Astrocyte (in vitro differentiated cells and primary cell): ENCODE measurements at regions not wholly inside any gene's neighbourhood (a gene's known extent, or its start where the extent isn't known, plus 50 kb on each side); places are given as distances from the start of the nearest gene placed in this dataset.

Experiments used
- DNase-seq: peaks from one replicate; pipeline ENCODE4 v3.0.0-alpha.2; 2010; ENCODE audit warnings: low read depth
- FAIRE-seq: peaks from 2 replicates; lab custom pipeline; 2011; peaks lifted over from hg19 to GRCh38; lab: Jason Lieb, UNC
- H2AFZ ChIP-seq: 2 replicates; pipeline ENCODE4 v1.6.0; 2012; ENCODE audit warnings: low read depth, low read length, inconsistent platforms
- H3K27ac ChIP-seq: 2 replicates; pipeline ENCODE4 v1.5.1; 2011; ENCODE audit warnings: low read depth, low read length, inconsistent platforms
- H3K27me3 ChIP-seq: 2 replicates; pipeline ENCODE4 v1.6.0; 2011; ENCODE audit warnings: low read length, inconsistent platforms; ENCODE audit not compliant: insufficient read depth
- H3K36me3 ChIP-seq: 2 replicates; pipeline ENCODE4 v1.5.1; 2011; ENCODE audit warnings: low read length, inconsistent platforms; ENCODE audit not compliant: insufficient read depth
- H3K4me1 ChIP-seq: 2 replicates; pipeline ENCODE4 v1.5.1; 2011; ENCODE audit warnings: low read length, inconsistent platforms; ENCODE audit not compliant: insufficient read depth
- H3K4me2 ChIP-seq: 2 replicates; pipeline ENCODE4 v1.6.0; 2012; ENCODE audit warnings: low read length, inconsistent platforms
- H3K4me3 ChIP-seq: 2 replicates; pipeline ENCODE4 v1.5.1; 2011; ENCODE audit warnings: low read depth, mild to moderate bottlenecking, low read length, inconsistent platforms; ENCODE audit not compliant: insufficient read depth
- H3K79me2 ChIP-seq: 2 replicates; pipeline ENCODE4 v1.6.0; 2012; ENCODE audit warnings: mild to moderate bottlenecking, low read length, inconsistent platforms; ENCODE audit not compliant: insufficient read depth
- H3K9ac ChIP-seq: 2 replicates; pipeline ENCODE4 v1.6.0; 2012; ENCODE audit warnings: mild to moderate bottlenecking, low read length, inconsistent platforms
- H3K9me3 ChIP-seq: 2 replicates; pipeline ENCODE4 v1.5.1; 2012; ENCODE audit warnings: low read depth, mild to moderate bottlenecking, low read length, inconsistent platforms; ENCODE audit not compliant: insufficient read depth
- H4K20me1 ChIP-seq: 2 replicates; pipeline ENCODE4 v1.6.0; 2012; ENCODE audit warnings: low read length, inconsistent platforms; ENCODE audit not compliant: insufficient read depth
- H3K27ac Mint-ChIP-seq: one replicate; pipeline ENCODE4 v1.8.0; 2021; ENCODE audit warnings: mild to moderate bottlenecking, mixed read lengths; ENCODE audit not compliant: unreplicated experiment
- H3K27me3 Mint-ChIP-seq: one replicate; pipeline ENCODE4 v1.8.0; 2021; ENCODE audit warnings: low read depth, mixed read lengths; ENCODE audit not compliant: unreplicated experiment
- H3K36me3 Mint-ChIP-seq: one replicate; pipeline ENCODE4 v1.8.0; 2021; ENCODE audit warnings: low read depth, mixed read lengths; ENCODE audit not compliant: unreplicated experiment
- H3K4me1 Mint-ChIP-seq: one replicate; pipeline ENCODE4 v1.8.0; 2021; ENCODE audit warnings: low read depth, mixed read lengths; ENCODE audit not compliant: unreplicated experiment
- H3K4me3 Mint-ChIP-seq: one replicate; pipeline ENCODE4 v1.8.0; 2021; ENCODE audit warnings: mild to moderate bottlenecking, moderate library complexity, mixed read lengths; ENCODE audit not compliant: unreplicated experiment
- H3K9me3 Mint-ChIP-seq: one replicate; pipeline ENCODE4 v1.8.0; 2021; ENCODE audit warnings: mild to moderate bottlenecking, mixed read lengths; ENCODE audit not compliant: unreplicated experiment
- CTCF ChIP-seq: IDR thresholded peaks from 2 replicates; pipeline ENCODE4 v1.5.1; 2011; ENCODE audit warnings: low read depth, mild to moderate bottlenecking, inconsistent platforms, low read length, moderate library complexity; ENCODE audit not compliant: insufficient read depth
- EZH2 ChIP-seq: IDR thresholded peaks from 2 replicates; pipeline ENCODE4 v1.6.1; 2012; ENCODE audit warnings: mild to moderate bottlenecking, low read length, inconsistent platforms; ENCODE audit not compliant: insufficient read depth

- no peaks in the 10 kb centered on the region for H3K36me3 Mint-ChIP-seq
- H2AFZ ChIP-seq, result no peak overlapping the region
- H3K9me3 ChIP-seq, result no peaks in the 10 kb centered on the region
- no peaks in the 10 kb centered on the region for H3K4me1 ChIP-seq
- no peak overlapping the region for H3K27ac Mint-ChIP-seq
- H3K79me2 ChIP-seq, result no peaks in the 10 kb centered on the region
- no peak overlapping the region for H3K4me3 Mint-ChIP-seq
- H3K27me3 Mint-ChIP-seq, result no peaks in the 10 kb centered on the region
- H3K4me2 ChIP-seq, result no peak overlapping the region
- no peak overlapping the region for H3K9ac ChIP-seq
- H3K27ac ChIP-seq, result no peak overlapping the region
- DNase-seq (no peak), FAIRE-seq (no peak)
- H4K20me1 ChIP-seq, result no peaks in the 10 kb centered on the region
- no peaks in the 10 kb centered on the region for H3K9me3 Mint-ChIP-seq
- TF ChIP-seq EZH2 (no peak), CTCF (no peak)
- H3K27me3 ChIP-seq, result no peaks in the 10 kb centered on the region
- no peaks in the 10 kb centered on the region for H3K36me3 ChIP-seq
- H3K4me3 ChIP-seq, result no peak overlapping the region
- H3K4me1 Mint-ChIP-seq, result no peaks in the 10 kb centered on the region
Measured at GRCh38 chr3:1848935-1849334, 249.7 kb upstream of the CNTN4 start.

DNA sequence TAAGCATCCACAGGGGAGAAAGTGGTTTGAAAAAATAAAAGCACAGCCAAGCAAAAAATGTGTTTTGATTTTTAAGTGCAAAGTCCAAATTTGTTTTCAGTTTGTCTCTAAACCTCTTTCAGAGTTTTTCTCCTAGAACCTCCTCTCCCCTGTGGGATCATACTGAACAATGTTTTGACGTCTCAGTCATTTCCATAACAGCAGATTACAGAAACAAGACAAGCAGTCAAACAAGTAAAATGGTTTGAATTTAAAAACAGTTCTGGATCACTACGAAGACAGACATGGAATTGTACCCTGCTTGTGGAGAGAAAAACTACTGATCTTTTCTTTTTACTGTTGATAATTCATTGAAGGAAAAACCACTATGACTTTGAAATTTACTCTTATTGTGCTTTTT lies 245.7 kb upstream of the CNTN4 start:
- Histone ChIP-seq H3K36me3 (no peaks in the 10 kb centered on the region), H3K27me3 (no peaks in the 10 kb centered on the region), H3K27ac (no peak overlapping the region), H3K9ac (no peak overlapping the region), H3K9me3 (no peaks in the 10 kb centered on the region), H3K4me1 (no peaks in the 10 kb centered on the region), H4K20me1 (no peaks in the 10 kb centered on the region), H3K4me3 (no peak overlapping the region), H2AFZ (no peak overlapping the region), H3K79me2 (no peaks in the 10 kb centered on the region), H3K4me2 (no peak overlapping the region)
- TF ChIP-seq EZH2 (no peak), CTCF (no peak)
- H3K27me3 Mint-ChIP-seq, result no peaks in the 10 kb centered on the region
- no peaks in the 10 kb centered on the region for H3K4me1 Mint-ChIP-seq
- H3K36me3 Mint-ChIP-seq, result no peaks in the 10 kb centered on the region
- no peak overlapping the region for H3K4me3 Mint-ChIP-seq
- FAIRE-seq, result no peak
- H3K9me3 Mint-ChIP-seq, result no peaks in the 10 kb centered on the region
- no peak overlapping the region for H3K27ac Mint-ChIP-seq
- DNase-seq, result no peak

DNA sequence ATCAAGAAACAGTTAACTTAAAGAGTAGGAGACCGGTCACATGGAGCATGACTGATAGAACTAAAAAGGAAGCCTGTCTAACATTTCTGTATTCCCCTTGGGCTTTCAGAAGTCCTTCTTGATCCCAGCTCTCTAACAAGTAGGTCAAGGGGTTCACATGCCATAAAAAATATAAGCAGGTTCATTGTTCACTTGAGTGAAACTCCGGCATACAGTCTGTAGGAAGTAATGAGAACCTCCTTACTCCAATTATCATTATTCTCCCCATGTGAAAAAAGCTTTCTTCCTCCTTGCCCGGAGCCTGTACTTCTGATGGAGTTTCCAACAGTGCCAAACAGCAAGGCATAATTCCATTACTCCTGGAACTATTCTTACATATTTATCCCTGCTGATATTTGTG lies 242.8 kb upstream of the CNTN4 start:
- Histone ChIP-seq H4K20me1 (no peaks in the 10 kb centered on the region), H3K9ac (no peak overlapping the region), H3K36me3 (no peaks in the 10 kb centered on the region), H3K4me2 (no peak overlapping the region), H3K4me1 (no peaks in the 10 kb centered on the region), H3K79me2 (no peaks in the 10 kb centered on the region), H3K27me3 (no peaks in the 10 kb centered on the region), H3K27ac (no peak overlapping the region), H2AFZ (no peak overlapping the region), H3K4me3 (no peak overlapping the region), H3K9me3 (no peaks in the 10 kb centered on the region)
- H3K27ac Mint-ChIP-seq, result no peak overlapping the region
- no peaks in the 10 kb centered on the region for H3K4me1 Mint-ChIP-seq
- no peaks in the 10 kb centered on the region for H3K9me3 Mint-ChIP-seq
- DNase-seq (no peak), FAIRE-seq (no peak)
- no peak overlapping the region for H3K4me3 Mint-ChIP-seq
- H3K27me3 Mint-ChIP-seq, result no peaks in the 10 kb centered on the region
- no peaks in the 10 kb centered on the region for H3K36me3 Mint-ChIP-seq
- TF ChIP-seq EZH2 (no peak), CTCF (no peak)
